ENCODE measurements at regions not wholly inside any gene's neighbourhood (a gene's known extent, or its start where the extent isn't known, plus 50 kb on each side); places are given as distances from the start of the nearest gene placed in this dataset.

- no peak for TF ChIP-seq CTCF (IDR thresholded peaks at IDR 0.05)
- TF ChIP-seq POLR2AphosphoS5 (IDR thresholded peaks at IDR 0.05): no peak
Observed at GRCh38 chr16:79468631-79469030, 131.9 kb downstream of the MAF start.

Measured in upper lobe of left lung (tissue), 4 donors.